Mesendoderm (in vitro differentiated cells): ENCODE measurements at regions not wholly inside any gene's neighbourhood (a gene's known extent, or its start where the extent isn't known, plus 50 kb on each side); places are given as distances from the start of the nearest gene placed in this dataset.

Experiments used
- DNase-seq: peaks from one replicate; pipeline ENCODE4 v3.0.0; 2013
- H2AK5ac ChIP-seq: 2 replicates; pipeline ENCODE4 v1.6.1; 2013; ENCODE audit warnings: low read length, inconsistent platforms
- H2BK120ac ChIP-seq: 2 replicates; pipeline ENCODE4 v1.6.1; 2013; ENCODE audit warnings: low read depth, mild to moderate bottlenecking, low read length, moderate library complexity, mixed read lengths
- H2BK15ac ChIP-seq: replicated peaks from 2 replicates; pipeline ENCODE4 v1.6.1; 2013; ENCODE audit warnings: low read depth, mild to moderate bottlenecking, moderate library complexity
- H2BK5ac ChIP-seq: 2 replicates; pipeline ENCODE4 v1.6.1; 2013; ENCODE audit warnings: low read length, inconsistent platforms
- H3K18ac ChIP-seq: 2 replicates; pipeline ENCODE4 v1.6.1; 2013; ENCODE audit warnings: mild to moderate bottlenecking, low read length, mixed read lengths
- H3K23ac ChIP-seq: one replicate; pipeline ENCODE4 v1.6.1; 2013; ENCODE audit warnings: low read length
- H3K27ac ChIP-seq: 2 replicates; pipeline ENCODE4 v1.5.1; 2013; ENCODE audit warnings: low read depth, mild to moderate bottlenecking, inconsistent platforms, low read length, moderate library complexity
- H3K27me3 ChIP-seq: 2 replicates; pipeline ENCODE4 v1.6.1; 2013; ENCODE audit warnings: low read length, control low read depth, mild to moderate bottlenecking, inconsistent platforms; ENCODE audit not compliant: insufficient read depth, poor library complexity
- H3K36me3 ChIP-seq: 2 replicates; pipeline ENCODE4 v1.6.1; 2013; ENCODE audit warnings: low read length, inconsistent platforms; ENCODE audit not compliant: control insufficient read depth, insufficient read depth
- H3K4ac ChIP-seq: one replicate; pipeline ENCODE4 v1.6.1; 2013; ENCODE audit warnings: low read depth, mild to moderate bottlenecking, low read length, moderate library complexity
- H3K4me1 ChIP-seq: 2 replicates; pipeline ENCODE4 v1.6.1; 2013; ENCODE audit warnings: low read depth, low read length, inconsistent platforms; ENCODE audit not compliant: control insufficient read depth
- H3K4me2 ChIP-seq: 2 replicates; pipeline ENCODE4 v1.6.1; 2013; ENCODE audit warnings: low read length
- H3K4me3 ChIP-seq: 2 replicates; pipeline ENCODE4 v1.5.1; 2013; ENCODE audit warnings: mild to moderate bottlenecking, low read length
- H3K56ac ChIP-seq: one replicate; pipeline ENCODE4 v1.6.1; 2013; ENCODE audit warnings: low read length
- H3K79me1 ChIP-seq: 2 replicates; pipeline ENCODE4 v1.6.1; 2013; ENCODE audit warnings: low read length, inconsistent platforms
- H3K79me2 ChIP-seq: 2 replicates; pipeline ENCODE4 v1.6.1; 2013; ENCODE audit warnings: mild to moderate bottlenecking, low read length; ENCODE audit not compliant: control insufficient read depth, insufficient read depth
- H3K9ac ChIP-seq: 2 replicates; pipeline ENCODE4 v1.6.1; 2013; ENCODE audit warnings: low read length, inconsistent platforms
- H4K5ac ChIP-seq: one replicate; pipeline ENCODE4 v1.6.1; 2013; ENCODE audit warnings: low read length
- H4K8ac ChIP-seq: one replicate; pipeline ENCODE4 v1.6.1; 2013; ENCODE audit warnings: low read depth, mild to moderate bottlenecking, control low read depth, low read length, moderate library complexity
- WGBS: extraction: QIAGEN DNeasy Blood & Tissue Kit; methylation state at CpG from one replicate; pipeline ENCODE4 v1.1.7; 2013; ENCODE audit warnings: low lambda C conversion rate, missing lambda C conversion rate; ENCODE audit not compliant: insufficient coverage; ENCODE audit errors: extremely low coverage; 5-methylcytosine and 5-hydroxymethylcytosine counted together

DNA sequence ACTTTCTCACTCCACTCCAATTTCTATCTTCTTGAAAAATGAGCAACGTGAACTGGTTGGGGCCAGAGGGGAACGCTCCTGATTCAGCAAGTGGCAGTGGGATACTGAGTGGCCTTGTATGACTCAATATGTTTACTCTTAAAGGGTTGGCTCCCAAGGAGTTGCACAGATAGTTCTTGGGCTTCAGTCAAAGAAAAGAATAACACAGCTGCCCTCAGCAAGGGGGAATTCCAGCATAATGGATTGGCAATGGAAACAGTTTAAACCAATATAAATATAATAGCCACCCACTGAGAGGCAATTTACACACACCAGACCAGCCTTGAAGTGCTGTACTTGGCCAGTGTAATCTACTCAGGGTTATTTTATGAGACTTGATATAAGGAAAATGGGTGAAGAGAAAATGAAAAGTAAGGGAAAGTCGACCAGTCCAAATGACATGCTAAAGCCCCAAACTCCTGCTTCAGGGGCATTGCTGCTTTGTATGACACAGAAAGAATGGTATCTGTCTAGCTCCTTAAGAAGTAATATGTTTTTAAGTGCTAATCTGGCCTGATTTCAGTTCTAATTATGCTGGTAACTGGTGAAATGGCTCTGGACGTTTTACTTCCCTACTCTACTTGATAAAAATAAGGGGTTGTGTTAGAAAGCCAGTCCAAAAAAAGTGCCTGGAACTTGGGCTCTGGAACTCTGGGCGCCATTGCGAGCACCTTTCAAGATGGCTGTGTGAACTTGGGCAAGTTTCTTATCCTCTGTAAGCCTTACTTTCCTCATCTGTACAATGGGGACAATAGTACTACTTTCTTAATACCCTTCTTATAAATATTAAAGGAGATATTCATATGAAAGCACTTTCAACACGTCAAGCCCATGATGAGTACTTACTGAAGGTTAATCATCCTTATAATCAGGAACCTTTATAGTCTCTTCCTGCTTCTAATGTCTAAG is 712.9 kb upstream of the MAP3K7 start:
- no peak overlapping the region for H4K5ac ChIP-seq
- H2BK5ac ChIP-seq = no peak overlapping the region
- H4K8ac ChIP-seq = no peak overlapping the region
- WGBS = no CpG with 5 or more reads among the region's 7 CpGs
- peaks cover 6% of the 10 kb centered on the region for H3K4me1 ChIP-seq
- H3K18ac ChIP-seq = no peak overlapping the region
- H3K79me1 ChIP-seq = no peaks in the 10 kb centered on the region
- no peak overlapping the region for H3K9ac ChIP-seq
- no peak overlapping the region for H2BK15ac ChIP-seq
- H3K56ac ChIP-seq = no peak overlapping the region
- no peak overlapping the region for H2AK5ac ChIP-seq
- no peak overlapping the region for H3K23ac ChIP-seq
- no peak overlapping the region for H2BK120ac ChIP-seq
- no peaks in the 10 kb centered on the region for H3K79me2 ChIP-seq
- H3K4me3 ChIP-seq = no peak overlapping the region
- H3K27me3 ChIP-seq = peaks cover 16% of the 10 kb centered on the region
- H3K36me3 ChIP-seq = no peaks in the 10 kb centered on the region
- H3K4ac ChIP-seq = no peak overlapping the region
- DNase-seq = peak; percentile 94
- peak overlapping the region; percentile 8 for H3K27ac ChIP-seq
- no peak overlapping the region for H3K4me2 ChIP-seq

DNA sequence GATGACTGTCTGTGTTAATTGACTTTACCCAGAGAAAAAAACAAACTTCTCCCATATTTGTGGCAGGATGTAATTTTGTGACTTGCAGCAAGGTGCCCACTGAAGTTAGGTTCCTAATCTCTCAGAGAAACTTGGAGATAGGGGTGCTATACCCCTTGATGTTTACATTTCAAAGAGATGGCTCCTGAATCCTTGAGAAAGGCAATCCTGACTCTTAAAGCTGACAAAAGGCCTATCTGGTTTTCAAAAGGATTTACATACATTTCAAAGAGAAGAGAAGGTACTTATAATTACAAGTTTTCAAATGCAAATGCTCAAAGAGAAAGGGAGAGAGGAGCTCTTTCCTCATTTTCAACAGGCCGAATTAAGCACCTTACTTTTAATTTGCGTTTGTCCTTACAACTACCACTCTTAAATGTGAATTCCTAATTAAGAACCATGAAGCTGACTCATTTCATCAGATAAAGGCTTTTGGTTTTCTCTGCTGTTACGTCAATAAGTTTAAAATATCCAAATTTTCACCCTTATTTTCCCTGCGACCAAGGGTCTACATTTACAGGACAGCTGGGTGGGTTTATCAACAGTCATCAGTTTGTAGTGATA is 711.8 kb upstream of the MAP3K7 start:
- H3K79me1 ChIP-seq = no peaks in the 10 kb centered on the region

GRCh38 chr6:91293395-91293794 is 706.5 kb upstream of the MAP3K7 start:
- no peak overlapping the region for H2AK5ac ChIP-seq
- no peak overlapping the region for H3K27ac ChIP-seq
- DNase-seq = no peak
- H3K27me3 ChIP-seq = peaks cover 13% of the 10 kb centered on the region
- no peak overlapping the region for H2BK5ac ChIP-seq
- H3K4ac ChIP-seq = no peak overlapping the region
- H3K56ac ChIP-seq = no peak overlapping the region
- H3K4me1 ChIP-seq = no peaks in the 10 kb centered on the region
- no peak overlapping the region for H2BK15ac ChIP-seq
- no peak overlapping the region for H4K8ac ChIP-seq
- H3K23ac ChIP-seq = no peak overlapping the region
- no peak overlapping the region for H3K18ac ChIP-seq
- H4K5ac ChIP-seq = no peak overlapping the region
- H3K79me2 ChIP-seq = no peaks in the 10 kb centered on the region
- no peak overlapping the region for H2BK120ac ChIP-seq
- H3K4me3 ChIP-seq = no peak overlapping the region
- H3K36me3 ChIP-seq = no peaks in the 10 kb centered on the region
- H3K9ac ChIP-seq = no peak overlapping the region
- no peaks in the 10 kb centered on the region for H3K79me1 ChIP-seq
- no peak overlapping the region for H3K4me2 ChIP-seq

More for the DNA sequence above, 711.8 kb upstream of the MAP3K7 start:
- no peaks in the 10 kb centered on the region for H3K36me3 ChIP-seq
- no peak overlapping the region for H2BK5ac ChIP-seq
- peak; percentile 60 for DNase-seq
- no peak overlapping the region for H4K5ac ChIP-seq
- no peak overlapping the region for H3K4ac ChIP-seq
- no peak overlapping the region for H3K4me3 ChIP-seq
- H4K8ac ChIP-seq = no peak overlapping the region
- H3K9ac ChIP-seq = no peak overlapping the region
- H3K18ac ChIP-seq = no peak overlapping the region
- no CpG with 5 or more reads among the region's 4 CpGs for WGBS
- peaks cover 19% of the 10 kb centered on the region for H3K27me3 ChIP-seq
- H2BK15ac ChIP-seq = no peak overlapping the region
- no peak overlapping the region for H2AK5ac ChIP-seq
- no peak overlapping the region for H2BK120ac ChIP-seq
- no peaks in the 10 kb centered on the region for H3K79me2 ChIP-seq
- H3K27ac ChIP-seq = peak overlapping the region; percentile 36
- H3K4me2 ChIP-seq = no peak overlapping the region
- no peak overlapping the region for H3K23ac ChIP-seq
- peaks cover 6% of the 10 kb centered on the region for H3K4me1 ChIP-seq
- no peak overlapping the region for H3K56ac ChIP-seq

DNA sequence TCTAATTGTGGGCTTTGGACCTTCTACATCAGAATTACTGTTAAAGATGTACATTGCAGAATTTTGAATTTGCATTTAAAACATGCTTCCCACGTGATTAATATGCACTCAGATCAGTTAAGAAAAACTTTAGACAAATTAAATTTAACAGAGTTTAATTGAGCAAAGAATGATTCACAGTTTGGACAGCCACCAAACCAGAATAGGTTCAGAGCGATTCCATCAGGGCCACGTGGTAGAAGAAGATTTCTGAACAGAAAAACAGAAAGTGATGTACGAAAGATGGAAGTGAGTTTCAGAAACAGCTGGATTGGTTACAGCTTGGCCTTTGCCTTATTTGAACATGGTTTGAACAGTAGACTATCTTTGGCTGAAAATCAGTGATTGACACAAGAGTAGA is 704.2 kb upstream of the MAP3K7 start:
- H3K79me2 ChIP-seq = no peaks in the 10 kb centered on the region
- no peaks in the 10 kb centered on the region for H3K36me3 ChIP-seq
- no peak overlapping the region for H3K9ac ChIP-seq
- H3K4ac ChIP-seq = no peak overlapping the region
- DNase-seq = no peak
- no peak overlapping the region for H3K18ac ChIP-seq
- no peak overlapping the region for H2AK5ac ChIP-seq
- no peak overlapping the region for H4K5ac ChIP-seq
- H3K4me1 ChIP-seq = no peaks in the 10 kb centered on the region
- no peak overlapping the region for H2BK15ac ChIP-seq
- no peak overlapping the region for H3K56ac ChIP-seq
- WGBS = no CpG with 5 or more reads among the region's 4 CpGs
- H2BK5ac ChIP-seq = no peak overlapping the region
- H2BK120ac ChIP-seq = no peak overlapping the region
- peaks cover 21% of the 10 kb centered on the region for H3K27me3 ChIP-seq
- H3K4me3 ChIP-seq = no peak overlapping the region
- H3K79me1 ChIP-seq = no peaks in the 10 kb centered on the region
- no peak overlapping the region for H3K4me2 ChIP-seq
- no peak overlapping the region for H3K23ac ChIP-seq
- no peak overlapping the region for H3K27ac ChIP-seq
- no peak overlapping the region for H4K8ac ChIP-seq

DNA sequence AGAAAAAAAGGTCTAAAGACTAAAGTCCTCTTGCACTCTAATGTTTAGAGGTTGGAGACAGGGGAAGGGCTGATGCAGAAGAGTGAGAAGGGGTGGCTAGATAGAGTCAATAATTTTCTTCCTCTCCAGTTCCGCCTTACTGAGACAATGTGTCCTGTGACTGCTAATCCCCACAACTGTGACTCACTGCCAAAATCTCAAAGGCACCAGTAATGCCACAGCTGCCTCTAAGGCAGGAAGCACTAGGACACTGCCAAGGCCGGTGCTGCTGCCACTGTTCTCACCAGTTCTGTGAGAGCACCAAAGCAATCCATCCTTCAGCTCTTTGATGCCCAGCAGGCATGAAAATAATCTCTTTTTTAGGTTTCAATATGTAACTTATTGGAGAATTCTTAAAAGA is 701.9 kb upstream of the MAP3K7 start:
- Histone ChIP-seq H3K56ac (no peak overlapping the region), H3K79me1 (no peaks in the 10 kb centered on the region), H2BK5ac (no peak overlapping the region), H3K79me2 (no peaks in the 10 kb centered on the region), H2AK5ac (no peak overlapping the region), H2BK15ac (no peak overlapping the region), H3K36me3 (no peaks in the 10 kb centered on the region), H3K4me1 (no peaks in the 10 kb centered on the region), H3K9ac (no peak overlapping the region), H3K4me3 (no peak overlapping the region), H4K8ac (no peak overlapping the region), H3K18ac (no peak overlapping the region), H3K23ac (no peak overlapping the region), H3K4ac (no peak overlapping the region), H2BK120ac (no peak overlapping the region), H4K5ac (no peak overlapping the region), H3K4me2 (no peak overlapping the region), H3K27ac (no peak overlapping the region), H3K27me3 (peaks cover 14% of the 10 kb centered on the region)
- no CpG with 5 or more reads among the region's 2 CpGs for WGBS
- no peak for DNase-seq
